Nephron progenitor cell (in vitro differentiated cells): ENCODE measurements at regions not wholly inside any gene's neighbourhood (a gene's known extent, or its start where the extent isn't known, plus 50 kb on each side); places are given as distances from the start of the nearest gene placed in this dataset.

ENCODE experiments used
- DNase-seq: peaks from one replicate; pipeline ENCODE4 v3.0.0; 2021
- H3K27ac Mint-ChIP-seq: 2 replicates; pipeline ENCODE4 v1.8.0; 2021; ENCODE audit warnings: mild to moderate bottlenecking, moderate library complexity, mixed read lengths
- H3K27me3 Mint-ChIP-seq: 2 replicates; pipeline ENCODE4 v1.8.0; 2021; ENCODE audit warnings: mild to moderate bottlenecking, low read depth, mixed read lengths; ENCODE audit not compliant: poor library complexity
- H3K36me3 Mint-ChIP-seq: 2 replicates; pipeline ENCODE4 v1.8.0; 2021; ENCODE audit warnings: low read depth, mixed read lengths
- H3K4me1 Mint-ChIP-seq: 2 replicates; pipeline ENCODE4 v1.8.0; 2021; ENCODE audit warnings: mixed read lengths
- H3K4me3 Mint-ChIP-seq: 2 replicates; pipeline ENCODE4 v1.8.0; 2021; ENCODE audit warnings: mild to moderate bottlenecking, moderate library complexity, mixed read lengths
- H3K9me3 Mint-ChIP-seq: 2 replicates; pipeline ENCODE4 v1.8.0; 2021; ENCODE audit warnings: mild to moderate bottlenecking, moderate library complexity, mixed read lengths
- TF ChIP-seq, protein P1 (sequence below): fragments of 200-600 bp; sonication (generic); IDR thresholded peaks from 2 replicates; pipeline ENCODE4 v1.5.0; 2021; ENCODE audit warnings: antibody characterized with exemption

DNA sequence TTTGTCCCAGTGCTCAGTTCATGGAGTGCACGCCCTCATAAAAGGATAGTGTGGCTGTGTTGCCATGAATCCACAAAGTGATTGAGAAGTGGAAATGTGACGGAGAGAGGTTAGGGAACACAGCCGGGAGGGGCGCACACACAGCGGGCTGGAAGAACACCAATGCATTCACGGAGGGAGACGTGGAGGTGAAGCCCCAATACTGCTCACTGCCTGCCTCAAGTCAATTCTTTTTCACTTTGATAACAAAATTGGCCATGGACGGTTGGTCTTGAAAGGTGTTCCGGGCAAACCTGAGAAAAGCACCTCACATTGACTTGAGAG lies 424.1 kb downstream of the MED10 start:
- Mint-ChIP-seq H3K4me1 (no peaks in the 10 kb centered on the region), H3K9me3 (peaks cover 6% of the 10 kb centered on the region), H3K36me3 (no peaks in the 10 kb centered on the region), H3K27ac (no peak overlapping the region), H3K27me3 (peaks cover 38% of the 10 kb centered on the region), H3K4me3 (no peak overlapping the region)
- TF ChIP-seq, protein P1, sequence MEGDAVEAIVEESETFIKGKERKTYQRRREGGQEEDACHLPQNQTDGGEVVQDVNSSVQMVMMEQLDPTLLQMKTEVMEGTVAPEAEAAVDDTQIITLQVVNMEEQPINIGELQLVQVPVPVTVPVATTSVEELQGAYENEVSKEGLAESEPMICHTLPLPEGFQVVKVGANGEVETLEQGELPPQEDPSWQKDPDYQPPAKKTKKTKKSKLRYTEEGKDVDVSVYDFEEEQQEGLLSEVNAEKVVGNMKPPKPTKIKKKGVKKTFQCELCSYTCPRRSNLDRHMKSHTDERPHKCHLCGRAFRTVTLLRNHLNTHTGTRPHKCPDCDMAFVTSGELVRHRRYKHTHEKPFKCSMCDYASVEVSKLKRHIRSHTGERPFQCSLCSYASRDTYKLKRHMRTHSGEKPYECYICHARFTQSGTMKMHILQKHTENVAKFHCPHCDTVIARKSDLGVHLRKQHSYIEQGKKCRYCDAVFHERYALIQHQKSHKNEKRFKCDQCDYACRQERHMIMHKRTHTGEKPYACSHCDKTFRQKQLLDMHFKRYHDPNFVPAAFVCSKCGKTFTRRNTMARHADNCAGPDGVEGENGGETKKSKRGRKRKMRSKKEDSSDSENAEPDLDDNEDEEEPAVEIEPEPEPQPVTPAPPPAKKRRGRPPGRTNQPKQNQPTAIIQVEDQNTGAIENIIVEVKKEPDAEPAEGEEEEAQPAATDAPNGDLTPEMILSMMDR, result no peak
- DNase-seq, result no peak

DNA sequence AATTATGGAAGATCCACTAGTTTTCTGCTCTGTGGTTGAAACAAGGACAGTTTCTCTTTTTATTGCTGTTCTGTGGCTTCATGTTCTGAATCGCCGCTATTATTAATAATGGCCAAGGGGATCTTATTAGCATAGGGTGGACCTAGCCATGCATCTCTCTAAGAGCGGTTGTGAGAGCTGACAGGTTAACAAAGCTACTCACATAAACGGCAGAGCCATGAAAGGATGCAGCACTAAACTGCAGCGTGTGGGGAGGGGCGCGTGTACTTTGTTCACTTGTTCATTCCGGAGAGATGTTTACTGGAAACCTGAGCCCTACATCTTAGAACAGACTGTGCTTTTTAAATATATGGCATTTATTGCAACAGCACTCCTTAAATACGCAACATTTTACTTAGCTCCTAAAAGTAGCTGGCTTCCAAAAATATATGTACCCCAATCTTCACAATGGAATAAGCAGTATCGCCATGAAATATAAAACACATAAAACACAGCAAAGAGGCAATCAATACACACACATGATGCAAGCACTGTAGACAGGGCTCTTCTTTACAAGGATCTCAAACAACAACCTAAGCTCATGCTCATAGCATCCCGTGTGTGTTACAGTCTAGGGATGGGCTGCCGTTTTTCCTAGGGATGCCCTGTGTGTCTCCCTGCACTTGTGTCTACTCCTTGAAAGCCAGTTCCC lies 424.6 kb downstream of the MED10 start:
- Mint-ChIP-seq H3K4me1 (no peaks in the 10 kb centered on the region), H3K36me3 (no peaks in the 10 kb centered on the region), H3K27me3 (peaks cover 38% of the 10 kb centered on the region), H3K4me3 (no peak overlapping the region), H3K27ac (no peak overlapping the region), H3K9me3 (peaks cover 6% of the 10 kb centered on the region)
- TF ChIP-seq, protein P1, result no peak
- DNase-seq, result no peak

DNA sequence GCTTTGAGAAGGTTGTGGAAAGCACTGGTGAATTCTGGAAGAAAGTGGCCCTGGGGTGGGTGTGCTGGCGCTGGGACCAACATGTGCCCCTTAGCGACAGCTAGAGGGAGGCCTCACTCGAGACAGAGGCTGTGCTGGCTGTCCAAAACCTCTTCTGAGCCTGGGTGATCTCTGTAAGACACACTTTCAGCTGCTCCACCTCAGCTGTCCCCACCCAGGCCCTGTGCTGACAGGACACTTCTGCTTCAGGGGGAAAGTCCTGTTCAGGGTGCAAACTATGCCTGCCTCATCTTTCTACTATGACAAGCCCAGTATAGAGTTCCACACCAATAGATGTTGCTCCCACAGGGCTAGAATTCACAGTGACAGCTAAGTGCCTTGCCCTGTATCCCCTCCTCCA lies 426.4 kb downstream of the MED10 start:
- Mint-ChIP-seq H3K4me3 (no peak overlapping the region), H3K4me1 (no peaks in the 10 kb centered on the region), H3K9me3 (peaks cover 12% of the 10 kb centered on the region), H3K27me3 (peaks cover 32% of the 10 kb centered on the region), H3K27ac (no peak overlapping the region), H3K36me3 (no peaks in the 10 kb centered on the region)
- DNase-seq, result no peak
- TF ChIP-seq, protein P1, result no peak

DNA sequence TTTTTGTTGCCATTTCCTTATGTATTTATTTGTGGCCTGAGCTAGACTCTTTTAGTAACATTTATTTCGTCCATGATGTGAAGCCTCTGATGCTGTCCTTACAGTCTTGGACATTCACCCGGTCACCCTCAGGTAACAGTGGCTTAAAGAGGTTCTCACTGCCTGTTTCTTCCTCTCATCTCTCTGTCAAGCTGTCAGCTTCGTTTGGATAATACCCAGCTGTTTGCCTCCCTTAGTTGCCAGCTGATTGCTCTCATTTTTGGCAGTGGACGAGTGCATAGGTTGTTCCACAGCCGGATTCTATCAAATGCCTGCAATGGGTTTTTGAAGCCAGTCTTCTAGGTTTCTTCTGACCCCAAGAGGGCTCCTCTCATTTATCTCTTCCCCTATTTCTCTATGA lies 427.7 kb downstream of the MED10 start:
- Mint-ChIP-seq H3K27me3 (peaks cover 27% of the 10 kb centered on the region), H3K36me3 (no peaks in the 10 kb centered on the region), H3K9me3 (peaks cover 10% of the 10 kb centered on the region), H3K4me3 (no peak overlapping the region), H3K27ac (no peak overlapping the region), H3K4me1 (no peaks in the 10 kb centered on the region)
- no peak for DNase-seq
- TF ChIP-seq, protein P1, result no peak

DNA sequence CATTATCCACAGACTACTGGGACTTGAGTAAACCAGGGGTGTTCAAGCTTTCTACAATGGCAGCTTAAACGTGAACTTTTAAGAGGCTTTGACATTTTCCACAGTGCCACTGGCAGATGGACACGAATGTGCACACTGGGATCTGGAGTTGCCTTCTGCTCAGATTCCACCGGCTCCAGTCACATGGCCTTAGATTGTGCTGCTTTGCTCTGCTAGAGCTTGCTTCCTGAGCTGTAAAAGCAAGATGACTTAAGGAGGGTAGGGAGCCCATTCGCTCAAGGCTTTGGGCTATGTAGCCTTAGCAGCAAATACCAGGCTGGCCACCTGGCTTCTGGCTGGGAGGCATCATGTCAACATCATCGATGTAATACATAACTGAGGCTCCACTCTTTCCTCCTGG lies 436.9 kb downstream of the MED10 start:
- TF ChIP-seq, protein P1, result no peak
- H3K27ac Mint-ChIP-seq, result no peak overlapping the region
- H3K27me3 Mint-ChIP-seq, result peaks cover 14% of the 10 kb centered on the region
- DNase-seq, result no peak
- H3K4me3 Mint-ChIP-seq, result no peak overlapping the region
- H3K9me3 Mint-ChIP-seq, result no peaks in the 10 kb centered on the region
- H3K4me1 Mint-ChIP-seq, result peaks cover 27% of the 10 kb centered on the region
- H3K36me3 Mint-ChIP-seq, result no peaks in the 10 kb centered on the region

DNA sequence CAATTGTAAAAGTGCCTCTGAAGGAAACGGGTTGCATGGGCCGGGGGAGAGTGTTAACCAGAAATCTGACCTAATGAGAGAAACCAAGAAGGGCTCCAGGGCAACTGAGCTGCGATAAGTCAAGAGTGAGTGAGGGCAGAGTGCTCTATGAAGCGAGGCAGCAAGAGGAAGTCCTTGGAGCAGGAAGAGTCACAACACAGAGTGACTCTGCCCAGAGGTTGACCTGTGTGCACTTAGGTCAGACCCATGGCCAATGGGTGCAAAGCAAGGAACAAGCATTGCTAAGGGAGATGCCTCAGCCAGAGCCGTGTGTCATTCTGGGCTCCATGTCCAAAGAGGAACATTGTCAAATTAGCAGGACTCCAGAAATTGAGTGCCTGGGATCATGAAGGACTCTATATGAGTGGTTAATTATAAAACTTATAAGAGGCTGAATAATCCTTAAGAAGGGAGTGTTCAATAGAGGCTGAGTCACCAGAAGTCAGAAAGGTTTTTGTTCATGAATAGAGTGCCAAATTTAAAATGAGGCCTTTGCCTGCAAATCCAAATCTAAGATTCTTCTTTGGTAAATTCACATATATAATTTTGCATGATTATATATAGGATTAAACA lies 438.5 kb downstream of the MED10 start:
- TF ChIP-seq, protein P1, result no peak
- peaks cover 14% of the 10 kb centered on the region for H3K27me3 Mint-ChIP-seq
- peaks cover 31% of the 10 kb centered on the region for H3K4me1 Mint-ChIP-seq

More for the DNA sequence above, 438.5 kb downstream of the MED10 start:
- no peak for DNase-seq
- Mint-ChIP-seq H3K27ac (peak overlapping the region; percentile 2), H3K36me3 (no peaks in the 10 kb centered on the region), H3K9me3 (no peaks in the 10 kb centered on the region), H3K4me3 (no peak overlapping the region)
